ENCODE measurements at regions not wholly inside any gene's neighbourhood (a gene's known extent, or its start where the extent isn't known, plus 50 kb on each side); places are given as distances from the start of the nearest gene placed in this dataset.

DNA sequence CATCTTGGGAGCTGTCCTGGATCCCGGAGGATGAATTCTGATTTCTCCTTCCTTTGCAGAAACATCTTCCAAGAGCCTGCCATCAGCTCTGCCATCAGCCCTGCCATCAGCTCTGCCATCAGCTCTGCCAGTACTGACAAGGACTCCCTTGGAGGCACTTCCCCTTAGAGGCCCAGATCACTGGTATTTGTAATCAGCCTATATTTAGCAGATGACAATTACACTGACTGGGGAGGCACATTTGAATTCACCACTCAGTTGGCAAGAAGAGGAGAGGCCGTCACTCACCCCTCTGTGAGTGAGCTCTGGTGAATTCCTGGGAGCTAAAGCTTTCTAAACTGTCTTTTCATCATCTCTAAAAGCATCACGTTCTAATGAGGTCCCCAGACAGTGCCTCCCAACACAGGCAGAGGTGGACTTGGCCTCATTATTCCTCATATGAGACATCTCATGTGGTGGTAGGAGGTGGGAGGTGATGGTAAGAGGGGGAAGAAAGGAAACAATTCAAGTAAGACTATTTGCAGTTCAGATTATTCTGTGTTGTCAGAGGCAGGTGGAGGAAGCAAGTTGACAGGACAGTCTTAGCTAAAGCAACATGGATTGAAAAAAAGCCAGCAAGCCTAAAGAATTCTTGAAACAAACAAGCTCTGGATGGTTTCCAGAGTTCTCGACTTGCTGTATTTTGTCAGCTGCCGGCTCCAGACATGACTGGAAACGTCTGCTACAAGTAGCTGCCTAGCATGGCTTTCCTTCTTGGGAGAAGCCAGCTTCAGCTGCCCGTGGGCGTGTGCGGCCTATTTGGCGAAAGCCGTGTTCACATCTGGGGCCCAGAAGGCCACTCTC, 771.7 kb downstream of the TBC1D22A start:
- RAD21 ChIA-PET (ENCODE audit: low non-redundant PET in 1 of 2, low total read pairs in 2 of 2, uncharacterized antibody in 2 of 2, unreplicated experiment in 2 of 2) = no interaction called here

More for the DNA sequence above, 771.7 kb downstream of the TBC1D22A start:
- no peaks in the 10 kb centered on the region for H3K36me3 ChIP-seq (ENCODE audit: control insufficient read depth in 1 of 2, insufficient read depth in 2 of 2, low read length in 2 of 2)
- H3K4me1 ChIP-seq (ENCODE audit: control insufficient read depth in 1 of 2, insufficient read depth in 2 of 2, low read length in 2 of 2) = no peaks in the 10 kb centered on the region
- POLR2A ChIA-PET = no interaction called here
- DNase-seq (ENCODE audit: low read depth, low spot score) = no peak
- TF ChIP-seq, protein P1, sequence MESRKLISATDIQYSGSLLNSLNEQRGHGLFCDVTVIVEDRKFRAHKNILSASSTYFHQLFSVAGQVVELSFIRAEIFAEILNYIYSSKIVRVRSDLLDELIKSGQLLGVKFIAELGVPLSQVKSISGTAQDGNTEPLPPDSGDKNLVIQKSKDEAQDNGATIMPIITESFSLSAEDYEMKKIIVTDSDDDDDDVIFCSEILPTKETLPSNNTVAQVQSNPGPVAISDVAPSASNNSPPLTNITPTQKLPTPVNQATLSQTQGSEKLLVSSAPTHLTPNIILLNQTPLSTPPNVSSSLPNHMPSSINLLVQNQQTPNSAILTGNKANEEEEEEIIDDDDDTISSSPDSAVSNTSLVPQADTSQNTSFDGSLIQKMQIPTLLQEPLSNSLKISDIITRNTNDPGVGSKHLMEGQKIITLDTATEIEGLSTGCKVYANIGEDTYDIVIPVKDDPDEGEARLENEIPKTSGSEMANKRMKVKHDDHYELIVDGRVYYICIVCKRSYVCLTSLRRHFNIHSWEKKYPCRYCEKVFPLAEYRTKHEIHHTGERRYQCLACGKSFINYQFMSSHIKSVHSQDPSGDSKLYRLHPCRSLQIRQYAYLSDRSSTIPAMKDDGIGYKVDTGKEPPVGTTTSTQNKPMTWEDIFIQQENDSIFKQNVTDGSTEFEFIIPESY (IDR thresholded peaks at IDR 0.05; ENCODE audit: extremely low read depth, insufficient replicate concordance, low read length) = no peak
- TF ChIP-seq SIN3A (IDR thresholded peaks at IDR 0.05; ENCODE audit: low read depth) (no peak), ELF1 (IDR thresholded peaks at IDR 0.05; ENCODE audit: borderline replicate concordance, low read depth) (no peak), SRF (IDR thresholded peaks at IDR 0.05; ENCODE audit: low read depth) (no peak), ZFX (IDR thresholded peaks at IDR 0.05) (no peak), POLR2A (IDR thresholded peaks at IDR 0.05; ENCODE audit: borderline replicate concordance, extremely low read depth, insufficient read depth, insufficient read length) (no peak), POLR2AphosphoS5 (IDR thresholded peaks at IDR 0.05; ENCODE audit: low read depth, low read length) (no peak), CEBPB (IDR thresholded peaks at IDR 0.05; ENCODE audit: low read depth) (no peak), EZH2 (IDR thresholded peaks at IDR 0.05) (no peak), FOSL1 (IDR thresholded peaks at IDR 0.05; ENCODE audit: low read depth) (no peak), YY1 (IDR thresholded peaks at IDR 0.05; ENCODE audit: extremely low read depth, insufficient replicate concordance, low read depth, low read length) (no peak)
- TF ChIP-seq, protein P2, sequence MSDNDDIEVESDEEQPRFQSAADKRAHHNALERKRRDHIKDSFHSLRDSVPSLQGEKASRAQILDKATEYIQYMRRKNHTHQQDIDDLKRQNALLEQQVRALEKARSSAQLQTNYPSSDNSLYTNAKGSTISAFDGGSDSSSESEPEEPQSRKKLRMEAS (IDR thresholded peaks at IDR 0.05) = no peak
- TF ChIP-seq, protein P3, sequence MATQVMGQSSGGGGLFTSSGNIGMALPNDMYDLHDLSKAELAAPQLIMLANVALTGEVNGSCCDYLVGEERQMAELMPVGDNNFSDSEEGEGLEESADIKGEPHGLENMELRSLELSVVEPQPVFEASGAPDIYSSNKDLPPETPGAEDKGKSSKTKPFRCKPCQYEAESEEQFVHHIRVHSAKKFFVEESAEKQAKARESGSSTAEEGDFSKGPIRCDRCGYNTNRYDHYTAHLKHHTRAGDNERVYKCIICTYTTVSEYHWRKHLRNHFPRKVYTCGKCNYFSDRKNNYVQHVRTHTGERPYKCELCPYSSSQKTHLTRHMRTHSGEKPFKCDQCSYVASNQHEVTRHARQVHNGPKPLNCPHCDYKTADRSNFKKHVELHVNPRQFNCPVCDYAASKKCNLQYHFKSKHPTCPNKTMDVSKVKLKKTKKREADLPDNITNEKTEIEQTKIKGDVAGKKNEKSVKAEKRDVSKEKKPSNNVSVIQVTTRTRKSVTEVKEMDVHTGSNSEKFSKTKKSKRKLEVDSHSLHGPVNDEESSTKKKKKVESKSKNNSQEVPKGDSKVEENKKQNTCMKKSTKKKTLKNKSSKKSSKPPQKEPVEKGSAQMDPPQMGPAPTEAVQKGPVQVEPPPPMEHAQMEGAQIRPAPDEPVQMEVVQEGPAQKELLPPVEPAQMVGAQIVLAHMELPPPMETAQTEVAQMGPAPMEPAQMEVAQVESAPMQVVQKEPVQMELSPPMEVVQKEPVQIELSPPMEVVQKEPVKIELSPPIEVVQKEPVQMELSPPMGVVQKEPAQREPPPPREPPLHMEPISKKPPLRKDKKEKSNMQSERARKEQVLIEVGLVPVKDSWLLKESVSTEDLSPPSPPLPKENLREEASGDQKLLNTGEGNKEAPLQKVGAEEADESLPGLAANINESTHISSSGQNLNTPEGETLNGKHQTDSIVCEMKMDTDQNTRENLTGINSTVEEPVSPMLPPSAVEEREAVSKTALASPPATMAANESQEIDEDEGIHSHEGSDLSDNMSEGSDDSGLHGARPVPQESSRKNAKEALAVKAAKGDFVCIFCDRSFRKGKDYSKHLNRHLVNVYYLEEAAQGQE (IDR thresholded peaks at IDR 0.05; ENCODE audit: low read depth) = no peak
- TF ChIP-seq, protein P4, sequence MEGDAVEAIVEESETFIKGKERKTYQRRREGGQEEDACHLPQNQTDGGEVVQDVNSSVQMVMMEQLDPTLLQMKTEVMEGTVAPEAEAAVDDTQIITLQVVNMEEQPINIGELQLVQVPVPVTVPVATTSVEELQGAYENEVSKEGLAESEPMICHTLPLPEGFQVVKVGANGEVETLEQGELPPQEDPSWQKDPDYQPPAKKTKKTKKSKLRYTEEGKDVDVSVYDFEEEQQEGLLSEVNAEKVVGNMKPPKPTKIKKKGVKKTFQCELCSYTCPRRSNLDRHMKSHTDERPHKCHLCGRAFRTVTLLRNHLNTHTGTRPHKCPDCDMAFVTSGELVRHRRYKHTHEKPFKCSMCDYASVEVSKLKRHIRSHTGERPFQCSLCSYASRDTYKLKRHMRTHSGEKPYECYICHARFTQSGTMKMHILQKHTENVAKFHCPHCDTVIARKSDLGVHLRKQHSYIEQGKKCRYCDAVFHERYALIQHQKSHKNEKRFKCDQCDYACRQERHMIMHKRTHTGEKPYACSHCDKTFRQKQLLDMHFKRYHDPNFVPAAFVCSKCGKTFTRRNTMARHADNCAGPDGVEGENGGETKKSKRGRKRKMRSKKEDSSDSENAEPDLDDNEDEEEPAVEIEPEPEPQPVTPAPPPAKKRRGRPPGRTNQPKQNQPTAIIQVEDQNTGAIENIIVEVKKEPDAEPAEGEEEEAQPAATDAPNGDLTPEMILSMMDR (IDR thresholded peaks at IDR 0.05 in 2 of 3, conservative IDR thresholded peaks at IDR 0.05 in 1 of 3; ENCODE audit: borderline replicate concordance in 1 of 3, insufficient read depth in 1 of 3, low read depth in 2 of 3, low read length in 2 of 3) = no peak
- H3K9ac ChIP-seq (ENCODE audit: low read length) = no peak overlapping the region
- H3K27ac ChIP-seq (ENCODE audit: low read depth, low read length) = no peak overlapping the region
- H3K79me2 ChIP-seq (ENCODE audit: insufficient read depth, low read length) = no peaks in the 10 kb centered on the region
- CTCF ChIA-PET = no interaction called here
- BruUV-seq (replicated peaks) = no TSS peak
- no peaks in the 10 kb centered on the region for H3K9me2 ChIP-seq (ENCODE audit: insufficient read depth)
- H3K27me3 ChIP-seq (ENCODE audit: insufficient read depth, low read length) = no peaks in the 10 kb centered on the region
- H3K4me2 ChIP-seq (ENCODE audit: low read length) = no peak overlapping the region
- H3K4me3 ChIP-seq (replicated peaks in 1 of 2; ENCODE audit: low read depth in 1 of 2, low read length in 2 of 2) = no peak overlapping the region
- no peak overlapping the region for H2AFZ ChIP-seq (ENCODE audit: low read depth, low read length, poor library complexity, severe bottlenecking)
- no peak for ATAC-seq
- H3K9me3 ChIP-seq (ENCODE audit: control insufficient read depth in 1 of 2, insufficient read depth in 1 of 2, low read depth in 1 of 2, low read length in 2 of 2) = no peaks in the 10 kb centered on the region
- no peaks in the 10 kb centered on the region for H4K20me1 ChIP-seq (ENCODE audit: insufficient read depth)
- intact Hi-C loops (cut with micrococcal nuclease) = no loop called here
